ENCODE measurements at regions not wholly inside any gene's neighbourhood (a gene's known extent, or its start where the extent isn't known, plus 50 kb on each side); places are given as distances from the start of the nearest gene placed in this dataset.

- H3K9me3 Mint-ChIP-seq, result peaks cover under 1% of the 10 kb centered on the region
- no peaks in the 10 kb centered on the region for H3K36me3 Mint-ChIP-seq (ENCODE audit: low read depth)
- H3K27me3 Mint-ChIP-seq, result no peaks in the 10 kb centered on the region
- intact Hi-C loops (cut with micrococcal nuclease), result no loop called here
- DNase-seq, result no peak
- no peak overlapping the region for H3K4me3 Mint-ChIP-seq
- H3K4me1 Mint-ChIP-seq, result no peaks in the 10 kb centered on the region
- H3K27ac Mint-ChIP-seq, result no peak overlapping the region
Observed at GRCh38 chr13:47396915-47397314, 500.1 kb upstream of the HTR2A start.

GRCh38 chr13:47374741-47375140, 477.9 kb upstream of the HTR2A start:
- no peak overlapping the region for H3K4me3 Mint-ChIP-seq
- H3K27ac Mint-ChIP-seq, result no peak overlapping the region
- H3K9me3 Mint-ChIP-seq, result no peaks in the 10 kb centered on the region
- no peak for DNase-seq
- intact Hi-C loops (cut with micrococcal nuclease), result no loop called here
- no peaks in the 10 kb centered on the region for H3K36me3 Mint-ChIP-seq (ENCODE audit: low read depth)
- no peaks in the 10 kb centered on the region for H3K4me1 Mint-ChIP-seq
- no peaks in the 10 kb centered on the region for H3K27me3 Mint-ChIP-seq

DNA sequence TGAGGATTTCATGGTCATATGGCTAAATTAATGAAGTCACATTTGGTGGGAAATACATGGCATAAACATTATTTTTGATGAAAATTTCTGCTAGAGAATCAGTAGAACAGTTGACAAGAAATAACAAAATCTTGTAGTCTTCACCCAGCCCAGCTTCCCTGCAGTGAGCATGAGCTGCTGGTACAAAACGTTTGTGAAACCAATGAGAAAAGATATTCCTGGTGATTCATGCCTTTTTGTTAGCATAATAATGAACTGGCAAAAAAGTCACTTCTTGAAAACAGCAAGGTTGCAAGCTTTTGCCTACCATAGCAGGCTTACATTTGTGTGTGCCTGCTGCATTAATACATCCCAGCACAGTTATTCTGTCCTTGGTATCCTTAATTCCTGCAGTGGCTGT, 475.9 kb upstream of the HTR2A start:
- H3K4me1 Mint-ChIP-seq, result no peaks in the 10 kb centered on the region
- H3K4me3 Mint-ChIP-seq, result no peak overlapping the region
- H3K27ac Mint-ChIP-seq, result no peak overlapping the region
- H3K27me3 Mint-ChIP-seq, result no peaks in the 10 kb centered on the region
- no peaks in the 10 kb centered on the region for H3K36me3 Mint-ChIP-seq (ENCODE audit: low read depth)
- intact Hi-C loops (cut with micrococcal nuclease), result no loop called here
- no peak for DNase-seq
- H3K9me3 Mint-ChIP-seq, result peaks cover 3% of the 10 kb centered on the region

DNA sequence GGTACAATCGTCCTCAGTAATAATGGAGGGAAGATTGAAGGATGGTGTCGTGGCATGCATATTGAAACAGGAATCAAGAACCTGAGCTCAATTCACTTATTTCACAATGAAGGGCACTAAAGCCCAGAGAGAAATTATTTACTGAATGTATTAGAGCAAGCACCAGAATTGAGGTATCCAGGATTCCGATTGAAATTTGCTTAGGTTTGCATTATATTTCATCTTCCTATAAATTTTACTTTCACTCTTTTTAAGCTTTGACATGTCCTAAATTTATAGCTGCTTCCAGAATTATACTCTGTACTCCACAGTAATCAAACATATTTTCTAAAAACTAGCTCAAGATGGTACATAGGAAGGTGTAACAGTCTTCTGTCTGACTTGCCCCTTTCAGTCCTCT, 454.9 kb upstream of the HTR2A start:
- no peak for DNase-seq
- no peaks in the 10 kb centered on the region for H3K4me1 Mint-ChIP-seq
- H3K4me3 Mint-ChIP-seq, result no peak overlapping the region
- H3K27me3 Mint-ChIP-seq, result no peaks in the 10 kb centered on the region
- no peak overlapping the region for H3K27ac Mint-ChIP-seq
- intact Hi-C loops (cut with micrococcal nuclease), result no loop called here
- H3K9me3 Mint-ChIP-seq, result peaks cover 6% of the 10 kb centered on the region
- no peaks in the 10 kb centered on the region for H3K36me3 Mint-ChIP-seq (ENCODE audit: low read depth)

GRCh38 chr13:47350334-47351124, 453.7 kb upstream of the HTR2A start:
- Mint-ChIP-seq H3K27me3 (no peaks in the 10 kb centered on the region), H3K27ac (no peak overlapping the region), H3K4me1 (no peaks in the 10 kb centered on the region), H3K9me3 (no peaks in the 10 kb centered on the region), H3K4me3 (no peak overlapping the region), H3K36me3 (ENCODE audit: low read depth) (no peaks in the 10 kb centered on the region)
- no peak for DNase-seq
- intact Hi-C loops (cut with micrococcal nuclease), result no loop called here

DNA sequence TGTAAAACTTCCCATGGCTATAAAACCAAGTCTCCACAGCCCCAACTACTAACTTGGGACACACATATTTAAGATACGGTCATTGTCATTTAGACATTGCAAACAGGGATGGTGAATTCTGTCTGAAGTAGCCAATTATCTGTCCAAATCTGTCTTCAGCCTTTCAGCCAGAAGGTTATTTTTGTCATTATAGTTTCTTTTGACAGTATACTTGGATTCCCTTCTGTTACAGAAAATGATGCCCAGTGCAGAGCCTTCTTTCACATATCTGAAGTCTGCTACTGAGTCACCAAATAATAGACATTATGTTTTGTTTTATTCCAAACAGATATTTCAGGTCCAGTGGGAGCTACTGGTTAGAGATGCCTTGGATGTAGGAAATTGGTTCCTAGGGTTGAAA, 452.4 kb upstream of the HTR2A start:
- Mint-ChIP-seq H3K27ac (no peak overlapping the region), H3K4me3 (no peak overlapping the region), H3K36me3 (ENCODE audit: low read depth) (no peaks in the 10 kb centered on the region), H3K27me3 (no peaks in the 10 kb centered on the region), H3K9me3 (no peaks in the 10 kb centered on the region), H3K4me1 (no peaks in the 10 kb centered on the region)
- no peak for DNase-seq
- intact Hi-C loops (cut with micrococcal nuclease), result no loop called here

DNA sequence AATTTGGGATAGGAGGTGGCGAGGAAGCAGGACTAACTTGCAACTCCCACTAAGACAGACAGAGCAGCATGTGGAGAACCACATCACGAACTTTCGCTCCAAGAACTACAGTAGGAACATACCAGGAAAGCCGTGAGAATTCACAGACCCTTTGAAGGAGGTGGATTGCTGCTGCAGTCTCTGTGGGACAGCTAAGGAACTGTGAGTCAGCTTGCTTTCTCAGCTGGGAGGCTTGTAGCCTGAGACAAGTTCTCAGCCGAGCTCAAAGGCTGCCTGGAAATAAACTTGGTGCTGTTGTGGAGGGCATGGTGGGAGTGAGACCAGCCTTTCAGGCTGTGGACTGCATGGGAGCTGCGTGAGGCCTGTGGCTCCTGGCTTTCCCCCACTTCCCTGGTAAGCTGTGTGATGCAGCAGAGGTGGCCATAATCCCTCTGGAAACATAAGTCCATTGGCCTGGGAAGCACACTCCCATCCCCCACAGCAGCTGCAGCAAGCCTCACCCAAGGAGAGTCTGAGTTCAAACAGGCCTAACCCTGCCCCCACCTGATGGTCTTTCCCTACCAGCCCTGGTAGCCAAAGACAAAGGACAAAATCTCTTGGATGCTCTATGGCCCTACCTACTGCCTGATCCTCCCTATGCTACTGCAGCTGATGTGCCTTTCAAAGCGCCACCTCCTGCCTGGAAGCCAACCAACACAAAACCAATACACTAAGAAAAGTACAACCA, 441.1 kb upstream of the HTR2A start:
- H3K9me3 Mint-ChIP-seq, result no peaks in the 10 kb centered on the region
- intact Hi-C loops (cut with micrococcal nuclease), result no loop called here
- no peaks in the 10 kb centered on the region for H3K36me3 Mint-ChIP-seq (ENCODE audit: low read depth)
- no peak overlapping the region for H3K27ac Mint-ChIP-seq
- H3K4me3 Mint-ChIP-seq, result no peak overlapping the region
- no peaks in the 10 kb centered on the region for H3K27me3 Mint-ChIP-seq
- no peaks in the 10 kb centered on the region for H3K4me1 Mint-ChIP-seq
- no peak for DNase-seq

DNA sequence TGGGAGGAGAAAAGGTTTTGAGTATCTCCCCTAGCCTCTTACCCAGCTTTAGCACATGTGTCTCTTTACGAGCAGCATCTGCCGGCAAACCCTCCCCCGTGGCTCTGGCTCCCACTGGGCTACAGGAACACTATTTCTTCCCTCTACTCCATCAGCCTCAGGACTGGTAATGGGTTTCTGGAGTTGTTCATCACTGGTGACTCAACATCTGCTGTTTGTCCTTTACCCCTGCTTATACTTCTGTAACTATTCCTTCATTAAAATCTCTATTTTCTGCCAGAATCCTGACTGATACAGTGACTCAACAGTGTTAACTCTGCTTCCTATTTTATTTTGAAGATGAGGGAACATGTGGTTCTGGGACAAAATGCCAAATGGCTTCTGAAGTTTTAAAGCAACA, 437.3 kb upstream of the HTR2A start:
- Mint-ChIP-seq H3K9me3 (peaks cover 3% of the 10 kb centered on the region), H3K4me1 (no peaks in the 10 kb centered on the region), H3K27me3 (no peaks in the 10 kb centered on the region), H3K36me3 (ENCODE audit: low read depth) (no peaks in the 10 kb centered on the region), H3K4me3 (no peak overlapping the region), H3K27ac (no peak overlapping the region)
- DNase-seq, result no peak
- intact Hi-C loops (cut with micrococcal nuclease), result no loop called here

DNA sequence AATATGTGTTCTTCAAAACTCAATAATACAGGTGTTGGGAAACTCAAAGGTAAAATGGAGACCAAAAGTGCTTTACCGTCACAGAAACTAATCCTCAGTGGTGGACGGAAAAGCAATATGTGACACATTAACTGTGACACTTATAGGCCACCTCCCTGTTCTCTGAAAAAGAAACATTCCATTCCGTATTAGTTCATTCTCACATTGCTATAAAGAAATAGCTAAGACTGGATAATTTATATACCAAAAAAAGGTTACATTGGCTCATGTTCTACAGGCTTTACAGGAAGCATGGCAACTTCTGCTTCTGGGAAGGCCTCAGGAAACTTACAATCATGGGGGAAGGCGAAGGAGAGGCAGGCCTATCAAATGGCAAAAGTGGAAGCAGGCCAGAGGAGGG, 435.3 kb upstream of the HTR2A start:
- Mint-ChIP-seq H3K27ac (no peak overlapping the region), H3K4me1 (no peaks in the 10 kb centered on the region), H3K27me3 (no peaks in the 10 kb centered on the region), H3K4me3 (no peak overlapping the region), H3K9me3 (peaks cover 3% of the 10 kb centered on the region), H3K36me3 (ENCODE audit: low read depth) (no peaks in the 10 kb centered on the region)
- intact Hi-C loops (cut with micrococcal nuclease), result no loop called here
- no peak for DNase-seq

DNA sequence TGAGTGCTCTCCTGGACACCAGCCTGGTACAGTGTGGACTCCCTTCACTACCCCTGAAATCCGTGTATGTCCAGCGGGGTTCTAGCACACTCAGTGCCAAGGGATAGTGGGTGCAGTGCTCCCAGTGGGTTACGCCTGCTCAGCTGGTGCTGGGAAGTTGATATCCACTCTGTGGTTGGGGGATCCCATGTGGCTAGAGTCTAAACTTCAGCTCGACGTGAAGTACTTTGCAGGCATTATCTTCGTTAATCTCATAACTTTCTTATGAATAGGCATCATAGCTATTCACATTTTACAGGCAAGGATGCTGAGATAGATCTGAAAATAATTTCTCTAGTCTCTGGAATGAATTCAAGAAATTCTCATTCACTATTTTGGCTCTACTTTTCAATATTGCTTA, 433.2 kb upstream of the HTR2A start:
- no peaks in the 10 kb centered on the region for H3K36me3 Mint-ChIP-seq (ENCODE audit: low read depth)
- H3K27ac Mint-ChIP-seq, result no peak overlapping the region
- no peaks in the 10 kb centered on the region for H3K4me1 Mint-ChIP-seq
- intact Hi-C loops (cut with micrococcal nuclease), result no loop called here
- no peaks in the 10 kb centered on the region for H3K27me3 Mint-ChIP-seq
- H3K4me3 Mint-ChIP-seq, result no peak overlapping the region
- no peak for DNase-seq
- H3K9me3 Mint-ChIP-seq, result peaks cover 3% of the 10 kb centered on the region

DNA sequence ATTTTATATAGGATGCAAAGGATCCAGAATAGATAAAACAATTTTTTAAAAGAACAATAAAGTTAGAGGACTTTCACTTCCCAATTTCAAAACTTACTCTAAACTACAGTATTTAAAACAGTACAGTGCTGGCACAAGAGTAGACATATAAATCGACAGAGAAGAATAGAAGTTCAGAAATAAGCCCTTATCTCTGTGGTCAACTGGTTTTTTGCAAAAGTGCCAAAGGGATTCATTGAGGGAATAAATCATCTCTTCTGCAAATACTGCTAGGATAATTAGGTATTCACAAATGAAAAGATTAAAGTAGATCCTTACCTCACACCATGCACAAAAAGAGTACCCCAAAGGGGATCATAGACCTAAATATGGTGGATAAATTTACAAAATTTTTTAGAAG, 431.0 kb upstream of the HTR2A start:
- no peak overlapping the region for H3K4me3 Mint-ChIP-seq
- H3K27me3 Mint-ChIP-seq, result no peaks in the 10 kb centered on the region
- DNase-seq, result no peak
- H3K36me3 Mint-ChIP-seq (ENCODE audit: low read depth), result no peaks in the 10 kb centered on the region
- H3K4me1 Mint-ChIP-seq, result no peaks in the 10 kb centered on the region
- H3K9me3 Mint-ChIP-seq, result peaks cover 3% of the 10 kb centered on the region
- intact Hi-C loops (cut with micrococcal nuclease), result no loop called here
- no peak overlapping the region for H3K27ac Mint-ChIP-seq

DNA sequence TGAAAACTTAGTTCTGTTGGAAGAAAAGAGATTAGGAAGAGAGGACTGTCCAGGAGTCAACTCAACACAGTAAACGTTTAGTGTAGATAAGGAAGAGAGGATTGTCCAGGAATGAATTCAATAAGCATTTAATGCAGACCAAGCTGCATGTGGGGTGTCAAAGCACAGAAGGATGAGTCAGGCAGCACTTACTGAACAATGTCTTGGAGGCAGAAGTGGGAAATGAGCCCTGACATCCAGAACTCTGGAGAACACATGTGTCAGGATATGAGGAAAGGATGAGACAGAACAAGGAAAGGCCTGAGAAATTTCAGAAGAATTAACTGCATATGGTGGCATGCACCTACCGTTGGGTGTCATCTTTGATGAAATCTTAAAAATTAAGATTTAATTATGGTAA, 429.2 kb upstream of the HTR2A start:
- no peaks in the 10 kb centered on the region for H3K27me3 Mint-ChIP-seq
- intact Hi-C loops (cut with micrococcal nuclease), result no loop called here
- H3K4me1 Mint-ChIP-seq, result no peaks in the 10 kb centered on the region
- no peak for DNase-seq
- H3K27ac Mint-ChIP-seq, result no peak overlapping the region
- no peaks in the 10 kb centered on the region for H3K36me3 Mint-ChIP-seq (ENCODE audit: low read depth)
- no peaks in the 10 kb centered on the region for H3K9me3 Mint-ChIP-seq
- no peak overlapping the region for H3K4me3 Mint-ChIP-seq

- no peaks in the 10 kb centered on the region for H3K9me3 Mint-ChIP-seq
- no peaks in the 10 kb centered on the region for H3K36me3 Mint-ChIP-seq (ENCODE audit: low read depth)
- DNase-seq, result no peak
Observed at GRCh38 chr13:47317356-47317755, 420.5 kb upstream of the HTR2A start.

GRCh38 chr13:47310401-47310800, 413.5 kb upstream of the HTR2A start:
- no peak for DNase-seq
- intact Hi-C loops (cut with micrococcal nuclease), result no loop called here

More at GRCh38 chr13:47317356-47317755, 420.5 kb upstream of the HTR2A start:
- no peak overlapping the region for H3K4me3 Mint-ChIP-seq
- no peaks in the 10 kb centered on the region for H3K4me1 Mint-ChIP-seq
- no peak overlapping the region for H3K27ac Mint-ChIP-seq
- no peaks in the 10 kb centered on the region for H3K27me3 Mint-ChIP-seq
- intact Hi-C loops (cut with micrococcal nuclease), result no loop called here

GRCh38 chr13:47306991-47307390, 410.1 kb upstream of the HTR2A start:
- H3K4me1 Mint-ChIP-seq, result no peaks in the 10 kb centered on the region
- no peak overlapping the region for H3K27ac Mint-ChIP-seq
- no peaks in the 10 kb centered on the region for H3K27me3 Mint-ChIP-seq
- H3K36me3 Mint-ChIP-seq (ENCODE audit: low read depth), result no peaks in the 10 kb centered on the region
- no peak for DNase-seq
- no peak overlapping the region for H3K4me3 Mint-ChIP-seq
- intact Hi-C loops (cut with micrococcal nuclease), result no loop called here
- no peaks in the 10 kb centered on the region for H3K9me3 Mint-ChIP-seq

More at GRCh38 chr13:47310401-47310800, 413.5 kb upstream of the HTR2A start:
- H3K9me3 Mint-ChIP-seq, result no peaks in the 10 kb centered on the region
- no peaks in the 10 kb centered on the region for H3K4me1 Mint-ChIP-seq
- no peaks in the 10 kb centered on the region for H3K36me3 Mint-ChIP-seq (ENCODE audit: low read depth)
- H3K4me3 Mint-ChIP-seq, result no peak overlapping the region
- no peak overlapping the region for H3K27ac Mint-ChIP-seq
- no peaks in the 10 kb centered on the region for H3K27me3 Mint-ChIP-seq

Data from activated CD4-positive, alpha-beta T cell treated with anti-CD3 and anti-CD28 coated beads, Interleukin-2, amount 10 ng/mL, durations not matched to agents 24 days and 14 days (primary cell).